ENCODE measurements at regions not wholly inside any gene's neighbourhood (a gene's known extent, or its start where the extent isn't known, plus 50 kb on each side); places are given as distances from the start of the nearest gene placed in this dataset.

DNA sequence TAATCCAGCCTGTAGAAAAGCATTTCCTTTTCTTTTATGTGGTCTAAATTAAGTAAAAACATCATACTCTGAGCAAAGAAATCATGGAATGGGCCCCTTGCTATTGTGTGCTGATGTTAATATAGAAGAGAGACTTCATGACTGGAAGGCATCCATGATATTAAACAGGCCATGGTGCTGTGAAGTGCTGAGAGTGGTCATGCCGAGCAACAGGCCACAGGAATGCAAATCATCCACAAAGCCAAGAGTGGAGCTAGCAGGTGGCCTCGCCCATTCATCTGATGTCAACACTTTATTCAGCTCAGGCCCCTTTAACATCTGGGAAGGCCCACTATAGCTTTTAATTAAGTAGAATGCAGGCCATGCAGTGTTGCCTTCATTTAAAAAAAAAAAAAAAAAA lies 115.2 kb upstream of the HMGCLL1 start:
- TF ChIP-seq EZH2 (IDR thresholded peaks at IDR 0.05; ENCODE audit: insufficient read depth, poor library complexity, severe bottlenecking) = no peak
- TF ChIP-seq EZH2phosphoT487 (IDR thresholded peaks at IDR 0.05; ENCODE audit: insufficient read depth, low read depth) = no peak
